Activated naive CD4-positive, alpha-beta T cell treated with anti-CD3 and anti-CD28 coated beads, Interleukin-2, amount 50 U/mL, for 16 hours (primary cell): ENCODE measurements at regions not wholly inside any gene's neighbourhood (a gene's known extent, or its start where the extent isn't known, plus 50 kb on each side); places are given as distances from the start of the nearest gene placed in this dataset.
"Not testable (repeated sequence)": the region's sequence is repeated elsewhere in the genome, so short reads cannot be mapped to it uniquely, and the experiment has no call there.

ENCODE experiments used
- DNase-seq: peaks from one replicate; pipeline ENCODE4 v3.0.0-alpha.2; 2020

DNA sequence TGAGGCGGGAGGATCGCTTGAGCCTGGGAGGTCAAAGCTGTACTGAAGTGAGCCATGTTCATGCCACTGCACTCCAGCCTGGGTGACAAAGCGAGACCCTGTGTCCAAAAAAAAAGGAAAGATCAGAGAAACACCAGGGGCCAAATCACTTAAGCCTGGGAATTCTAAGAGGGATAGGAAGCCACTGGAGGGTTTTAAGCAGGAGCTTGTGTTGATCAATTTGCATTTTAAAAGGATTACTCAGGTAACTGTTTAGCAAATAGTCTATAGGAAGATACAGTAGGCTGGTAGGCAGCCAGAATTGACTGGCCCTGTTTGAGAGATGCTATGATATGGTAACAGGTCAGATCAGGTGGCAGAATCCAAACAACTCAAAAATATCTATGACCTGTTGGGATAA, 162.7 kb downstream of the SPTSSA start:
- no peak for DNase-seq

DNA sequence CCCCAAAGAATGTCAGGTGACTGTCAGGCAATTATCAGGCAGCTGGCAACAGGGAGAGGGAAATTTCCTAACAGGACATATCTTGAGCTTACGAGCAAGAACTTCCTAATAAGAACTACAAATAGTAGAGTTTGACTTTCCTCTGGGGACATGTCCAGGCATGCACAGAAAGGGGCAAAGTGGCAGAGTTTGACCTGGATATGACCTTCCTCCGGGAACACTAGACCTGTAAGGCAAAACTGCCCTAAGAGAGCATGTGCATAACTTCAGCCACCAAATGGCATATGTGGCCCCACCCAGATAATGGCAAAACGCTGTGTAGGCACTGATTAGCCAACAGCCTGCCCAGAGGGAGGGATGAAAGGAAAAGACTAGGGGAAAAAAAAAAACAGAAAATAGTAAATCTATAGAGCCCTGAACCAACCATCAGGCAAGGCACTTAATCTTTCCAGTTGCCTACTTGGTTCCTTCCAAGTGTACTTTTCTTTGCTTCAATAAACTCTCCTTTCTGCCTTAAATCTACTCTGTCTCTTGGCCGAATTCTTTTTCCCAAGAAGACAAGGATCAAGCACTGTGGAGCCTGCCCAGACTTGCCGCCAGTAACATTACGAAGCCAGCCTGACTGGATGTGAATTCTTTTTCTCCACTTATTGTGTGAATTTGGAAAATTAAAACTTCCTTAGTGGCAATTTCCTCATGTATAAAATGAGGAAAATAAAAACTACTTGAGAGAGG, 164.1 kb downstream of the SPTSSA start:
- no peak for DNase-seq

DNA sequence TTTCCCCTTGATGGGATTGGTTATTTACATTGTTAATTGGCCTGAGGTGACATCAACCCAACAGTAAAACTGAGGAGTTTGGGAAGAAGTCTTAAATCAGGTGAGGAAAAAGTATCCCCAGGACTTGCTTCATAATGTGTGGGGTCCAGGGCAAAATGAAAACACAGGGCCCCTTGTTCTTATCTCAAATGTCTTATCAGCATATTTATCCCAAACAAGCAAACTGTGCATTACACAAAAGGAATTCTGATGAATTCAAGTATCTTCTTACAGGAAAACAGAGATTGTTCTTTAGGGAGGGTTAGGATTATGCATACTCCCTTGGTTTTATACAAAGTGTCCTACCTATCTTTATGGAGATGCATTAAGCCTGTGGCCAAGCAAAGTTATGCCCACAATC, 178.4 kb downstream of the SPTSSA start:
- no peak for DNase-seq

DNA sequence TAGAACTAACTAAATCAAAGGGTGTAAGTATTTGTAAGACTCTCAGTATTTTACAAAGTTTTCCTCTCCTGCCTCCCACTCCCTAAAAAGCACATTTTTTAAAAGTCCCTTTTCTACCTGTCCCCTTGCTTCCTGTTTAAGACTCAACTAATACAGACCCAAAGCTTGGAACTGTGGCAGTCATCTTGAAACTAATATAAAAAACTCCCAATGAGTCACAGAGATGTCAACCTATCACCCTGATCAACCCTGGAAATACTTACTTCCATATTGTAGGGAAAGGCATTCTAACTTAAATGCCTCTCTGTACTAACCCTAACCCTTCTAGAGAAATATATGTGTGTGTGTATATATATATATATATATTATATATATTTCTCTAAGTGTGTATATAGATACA, 184.8 kb downstream of the SPTSSA start:
- no peak for DNase-seq

DNA sequence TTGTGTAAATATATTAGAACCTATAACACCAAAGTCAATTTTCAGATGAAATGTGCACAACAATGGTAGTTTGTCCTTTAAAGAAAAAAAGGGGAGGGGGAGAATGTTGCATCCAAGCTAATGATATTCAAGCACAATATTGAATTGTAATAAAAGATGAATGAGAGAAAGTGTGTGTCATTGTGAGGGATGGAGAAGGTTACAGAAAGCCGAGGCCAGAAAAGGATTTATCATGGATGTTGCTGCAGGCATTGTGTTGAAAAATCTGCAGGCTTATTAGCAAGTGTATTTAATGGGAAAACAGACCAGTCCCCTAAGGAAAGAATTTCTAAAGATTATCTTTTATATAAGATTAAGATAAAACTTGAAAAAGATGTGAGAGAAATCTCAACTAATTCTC, 186.5 kb downstream of the SPTSSA start:
- no peak for DNase-seq

DNA sequence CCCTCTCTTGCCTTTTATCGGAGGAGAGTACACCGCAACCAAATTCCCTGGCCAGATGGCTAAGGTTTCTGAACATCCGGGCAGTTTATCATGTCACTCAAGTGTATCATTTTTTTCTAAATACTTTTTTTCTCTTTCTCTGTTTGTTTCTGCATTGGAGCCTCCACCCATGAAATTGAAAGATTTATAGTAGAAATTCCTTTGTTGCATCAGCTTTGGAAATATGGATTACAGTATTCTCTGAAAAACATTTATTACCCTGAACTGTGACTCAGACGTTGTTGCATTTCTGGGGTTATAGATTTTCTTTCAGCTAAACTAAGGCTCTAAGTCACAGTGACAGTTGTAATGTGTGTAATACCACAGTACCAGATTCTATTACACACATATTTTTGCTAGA, 187.0 kb downstream of the SPTSSA start:
- no peak for DNase-seq

DNA sequence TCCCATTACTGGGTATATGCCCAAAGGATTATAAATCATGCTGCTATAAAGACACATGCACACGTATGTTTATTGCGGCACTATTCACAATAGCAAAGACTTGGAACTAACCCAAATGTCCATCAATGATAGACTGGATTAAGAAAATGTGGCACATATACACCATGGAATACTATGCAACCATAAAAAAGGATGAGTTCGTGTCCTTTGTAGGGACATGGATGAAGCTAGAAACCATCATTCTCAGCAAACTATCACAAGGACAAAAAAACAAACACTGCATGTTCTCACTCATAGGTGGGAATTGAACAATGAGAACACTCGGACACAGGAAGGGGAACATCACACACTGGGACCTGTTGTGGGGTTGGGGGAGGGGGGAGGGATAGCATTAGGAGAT, 188.3 kb downstream of the SPTSSA start:
- DNase-seq, result not testable (repeated sequence)

DNA sequence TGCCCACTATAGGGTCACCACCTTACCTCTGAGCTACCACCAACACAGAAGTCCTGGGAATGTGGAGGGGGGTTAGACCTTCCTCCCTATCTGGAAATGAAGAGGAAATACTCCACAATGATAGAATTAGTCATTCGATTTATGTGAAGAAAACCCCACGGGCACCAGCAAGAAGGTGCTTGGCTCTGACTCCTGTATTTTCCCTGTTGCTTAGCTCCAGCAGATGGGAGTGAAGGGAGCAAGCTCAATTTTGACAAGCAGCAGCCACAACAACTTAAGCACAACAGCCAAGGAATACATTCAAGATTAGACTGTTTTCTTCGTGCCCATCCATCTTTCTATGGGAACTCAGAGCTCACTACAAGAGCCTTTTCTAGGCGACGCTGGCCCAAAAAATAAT, 191.7 kb downstream of the SPTSSA start:
- no peak for DNase-seq

DNA sequence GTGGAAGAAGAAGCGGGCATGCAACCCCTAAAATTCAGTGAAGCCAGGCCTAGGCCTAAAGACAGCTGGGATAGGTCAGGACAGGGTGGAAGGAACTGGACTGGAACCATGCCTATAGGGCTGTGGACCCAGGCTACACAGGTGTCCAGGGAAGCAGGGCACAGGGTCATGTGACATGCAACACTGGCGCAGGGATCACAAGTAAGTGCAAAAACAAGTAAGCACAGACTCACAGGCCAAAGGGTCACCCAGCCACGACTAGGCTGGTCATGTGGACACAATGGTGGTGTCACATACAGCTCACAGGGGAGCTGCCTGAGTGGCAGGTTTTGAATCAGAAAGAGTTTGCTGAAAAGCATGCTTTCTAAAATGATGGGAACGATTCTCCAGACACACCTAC, 195.7 kb downstream of the SPTSSA start:
- DNase-seq, result no peak

DNA sequence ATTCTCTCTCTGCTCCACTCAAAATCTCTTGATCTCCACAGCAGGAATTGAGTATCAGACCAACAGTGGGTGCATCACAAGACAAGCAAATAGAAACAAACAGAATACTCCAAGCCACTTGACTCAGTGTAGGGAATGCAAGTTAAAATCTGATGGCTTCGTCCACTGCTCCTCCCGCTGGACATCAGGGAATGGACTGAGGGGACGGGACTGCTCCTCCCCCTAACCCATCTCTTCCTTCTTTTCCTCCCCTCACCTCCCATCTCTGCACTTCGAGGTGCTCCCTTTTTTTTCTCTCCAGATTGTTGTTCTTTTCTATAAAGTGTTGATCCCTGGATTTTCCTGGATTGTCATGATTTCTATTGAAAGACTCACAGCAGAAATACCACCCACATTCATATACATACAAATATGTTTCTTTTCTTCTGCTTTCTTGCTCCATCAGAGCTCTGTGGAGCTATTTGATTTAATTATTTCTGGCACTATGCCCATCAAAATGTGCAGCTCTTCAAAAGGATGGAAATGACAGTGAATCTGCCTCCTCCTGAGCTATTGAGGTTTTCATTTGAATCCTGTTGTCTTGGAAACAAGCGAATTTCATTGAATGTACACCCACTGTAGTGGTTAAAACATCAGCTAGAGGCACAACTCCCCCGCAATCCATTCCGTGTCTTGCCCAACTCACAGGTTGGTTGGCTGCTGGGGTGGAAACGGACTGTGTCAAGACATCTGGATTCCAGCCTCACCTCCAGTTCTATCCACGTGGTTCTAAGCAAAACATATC, 199.7 kb downstream of the SPTSSA start:
- no peak for DNase-seq

DNA sequence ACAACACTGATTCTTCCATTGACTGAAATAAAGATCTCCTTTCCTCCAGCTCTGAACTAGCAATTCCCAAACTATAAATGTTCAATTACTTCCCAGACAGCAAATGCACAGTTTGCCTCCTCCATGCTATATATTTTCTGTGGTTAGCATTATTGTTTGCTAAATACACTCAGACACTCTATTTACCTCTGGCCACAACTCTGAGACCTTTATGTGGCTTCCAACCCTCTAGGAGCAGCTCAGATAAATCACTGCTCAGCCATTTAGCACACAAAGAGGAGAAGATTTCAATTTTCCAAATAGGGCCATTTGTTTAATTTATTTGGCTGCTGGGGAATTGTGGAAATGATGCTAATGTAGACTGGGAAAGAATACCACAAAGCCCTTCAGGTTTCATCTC, 202.0 kb downstream of the SPTSSA start:
- DNase-seq, result no peak

DNA sequence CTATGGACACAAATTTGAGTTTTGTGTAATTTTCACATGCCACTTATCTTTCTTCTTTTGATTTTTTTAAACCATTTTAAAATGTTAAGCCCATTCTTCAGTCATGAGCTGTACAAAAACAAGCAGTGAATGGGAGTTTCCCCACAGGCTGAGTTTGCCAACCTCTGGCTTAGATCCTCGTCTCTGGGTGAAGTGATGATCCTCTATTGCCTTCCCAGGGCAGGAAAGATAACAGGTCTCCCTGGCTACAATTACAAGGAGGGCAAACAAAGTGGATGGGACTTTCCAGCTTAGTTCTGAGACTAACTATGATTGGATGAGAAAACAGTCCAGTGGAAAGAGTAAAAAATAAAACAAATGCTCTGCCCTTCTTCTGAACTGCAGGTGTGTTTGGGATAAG, 203.7 kb downstream of the SPTSSA start:
- DNase-seq, result no peak

DNA sequence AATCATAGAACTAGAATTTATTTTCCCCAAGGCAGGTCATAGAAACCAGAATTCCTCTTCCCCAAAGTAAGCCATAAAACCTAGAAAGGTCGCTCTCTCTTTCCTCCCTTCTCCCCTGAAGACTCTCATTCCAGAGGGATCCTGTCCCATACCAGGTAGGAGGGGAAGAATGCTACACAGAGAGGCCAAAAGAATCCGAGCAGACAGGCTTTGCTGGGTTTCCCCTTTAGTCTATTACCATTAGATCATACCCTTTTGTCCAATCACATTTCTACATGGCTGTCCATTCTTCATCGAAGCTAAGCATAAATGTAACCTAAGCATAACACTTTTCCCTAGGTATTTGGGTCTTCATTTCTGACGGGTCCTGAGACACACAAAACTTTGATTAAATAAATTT, 204.5 kb downstream of the SPTSSA start:
- no peak for DNase-seq

DNA sequence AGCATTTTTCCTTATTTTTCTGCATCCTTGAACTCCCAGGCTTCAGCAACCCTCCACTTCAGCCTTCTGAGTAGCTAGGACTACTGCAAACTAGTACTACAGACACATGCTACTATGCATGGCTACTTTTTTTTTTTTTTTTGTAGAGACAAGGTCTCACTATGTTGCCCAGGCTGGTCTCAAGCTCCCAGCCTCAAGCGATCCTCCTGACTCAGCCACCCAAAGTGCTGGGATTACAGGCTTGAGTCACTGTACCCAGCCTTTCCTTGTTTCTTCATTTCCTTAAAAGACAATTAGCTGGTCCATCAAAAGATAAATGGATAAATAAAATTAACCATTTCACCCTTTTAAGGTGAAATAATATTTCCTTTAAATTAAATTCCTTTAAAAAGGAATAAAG, 205.8 kb downstream of the SPTSSA start:
- no peak for DNase-seq

DNA sequence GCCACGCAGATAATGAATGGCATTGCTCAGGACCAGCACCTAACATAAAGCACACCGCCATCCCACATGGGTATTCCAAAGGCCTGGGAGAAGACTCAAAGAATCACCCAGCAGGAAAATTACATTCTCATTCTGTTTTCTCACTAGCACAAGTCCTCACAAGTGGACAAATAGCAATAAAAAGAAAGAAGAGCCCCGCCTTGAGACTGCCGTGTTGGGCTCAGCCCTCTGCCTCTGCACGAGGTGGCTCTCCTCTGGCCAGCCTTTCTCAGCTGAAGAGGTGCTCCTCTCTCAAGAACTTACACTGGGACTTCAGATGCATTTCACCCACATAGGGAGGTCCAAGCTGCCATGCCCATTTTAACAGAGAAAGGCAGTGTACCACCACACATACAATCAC, 207.5 kb downstream of the SPTSSA start:
- no peak for DNase-seq

DNA sequence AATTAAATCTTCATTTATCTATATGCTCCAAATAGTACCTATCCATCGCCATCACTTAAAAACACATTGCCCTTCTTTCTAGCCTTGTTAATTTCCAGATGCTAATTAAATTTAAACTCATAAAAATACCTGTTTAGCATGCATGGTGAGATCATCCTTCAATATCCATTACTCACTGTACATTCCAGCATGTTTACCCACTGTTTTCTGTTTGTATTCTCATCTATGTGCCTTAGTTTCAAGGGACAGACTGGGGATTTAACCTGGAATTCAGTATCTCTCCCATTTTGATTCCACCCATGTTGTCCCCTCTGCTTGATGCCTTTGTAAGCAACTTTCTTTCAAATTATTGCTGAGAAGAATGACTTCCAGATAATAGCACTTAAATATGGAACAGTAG, 208.0 kb downstream of the SPTSSA start:
- DNase-seq, result no peak

DNA sequence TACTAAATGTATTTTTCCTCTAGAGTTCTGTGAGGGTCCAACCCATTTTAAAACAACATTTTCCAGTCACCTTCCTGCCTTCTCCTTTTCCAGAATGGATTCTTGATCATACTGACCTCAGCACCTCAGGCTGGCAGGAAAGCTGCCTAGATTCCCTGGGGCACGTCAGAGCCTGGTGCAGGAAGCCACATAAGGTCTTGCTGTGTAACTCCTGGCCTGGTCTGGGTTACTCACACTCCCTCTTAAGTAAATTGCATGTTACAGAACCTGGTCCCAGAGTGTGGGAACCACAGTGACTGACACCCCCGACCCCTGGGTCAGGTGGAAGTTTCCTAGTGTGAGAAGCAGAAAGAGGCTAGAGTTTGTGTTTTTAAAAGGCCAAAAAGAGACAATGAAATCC, 209.8 kb downstream of the SPTSSA start:
- no peak for DNase-seq

DNA sequence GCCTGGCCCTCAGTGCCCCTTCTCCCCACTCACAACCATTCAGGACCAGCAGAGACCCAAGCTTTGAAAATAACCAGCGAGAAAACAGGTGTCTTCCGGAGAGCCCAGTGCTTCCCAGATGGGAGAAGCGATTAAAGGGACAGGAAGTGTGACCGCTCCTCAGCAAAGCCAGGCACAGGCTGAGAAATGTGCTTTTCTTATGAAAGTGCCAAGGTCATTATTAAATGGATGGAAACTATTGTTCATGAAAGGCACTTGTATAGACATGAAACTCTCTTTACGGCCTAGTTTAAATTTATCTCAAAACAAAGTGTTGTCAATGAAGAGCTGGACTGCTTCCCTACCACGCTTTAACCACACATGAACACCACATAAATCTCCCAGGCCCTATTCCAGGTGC, 210.4 kb downstream of the SPTSSA start:
- DNase-seq, result no peak

DNA sequence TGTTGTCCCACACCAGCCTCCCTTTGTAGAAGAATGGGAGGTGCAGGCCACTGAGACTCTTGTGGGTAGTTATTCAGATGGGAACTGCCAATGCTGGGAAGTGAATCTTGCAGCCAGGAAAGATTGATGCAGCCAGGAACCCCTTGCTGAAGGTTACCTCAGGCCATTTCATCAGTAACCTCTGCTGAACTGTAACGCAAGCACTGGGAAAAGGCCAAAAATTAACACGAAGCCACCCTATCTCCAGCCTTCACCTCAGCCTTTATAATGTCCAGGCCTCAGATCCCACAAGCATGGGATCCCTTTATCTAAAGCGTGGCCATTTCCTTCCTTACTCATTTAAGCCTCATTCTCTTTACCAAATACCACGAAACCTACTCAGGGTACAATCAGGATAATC, 211.1 kb downstream of the SPTSSA start:
- DNase-seq, result no peak

DNA sequence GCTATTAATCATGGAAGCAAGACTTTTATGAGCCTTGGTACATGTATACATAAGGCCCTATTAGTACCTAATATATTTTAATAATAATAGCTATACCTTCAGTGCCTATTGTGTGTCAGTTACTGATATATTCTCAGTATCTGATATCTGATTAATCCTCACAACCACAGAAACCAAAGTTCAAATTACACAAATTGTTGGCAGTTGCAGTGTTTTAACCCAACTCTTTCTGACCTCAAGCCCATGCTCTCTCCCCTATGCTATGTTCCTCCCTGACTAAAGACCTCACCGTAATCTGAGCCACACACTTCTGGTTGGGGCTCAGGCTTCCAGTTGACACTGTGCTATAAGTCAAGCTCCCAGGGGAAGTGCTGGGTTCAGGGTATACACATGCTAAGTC, 214.4 kb downstream of the SPTSSA start:
- DNase-seq, result no peak

DNA sequence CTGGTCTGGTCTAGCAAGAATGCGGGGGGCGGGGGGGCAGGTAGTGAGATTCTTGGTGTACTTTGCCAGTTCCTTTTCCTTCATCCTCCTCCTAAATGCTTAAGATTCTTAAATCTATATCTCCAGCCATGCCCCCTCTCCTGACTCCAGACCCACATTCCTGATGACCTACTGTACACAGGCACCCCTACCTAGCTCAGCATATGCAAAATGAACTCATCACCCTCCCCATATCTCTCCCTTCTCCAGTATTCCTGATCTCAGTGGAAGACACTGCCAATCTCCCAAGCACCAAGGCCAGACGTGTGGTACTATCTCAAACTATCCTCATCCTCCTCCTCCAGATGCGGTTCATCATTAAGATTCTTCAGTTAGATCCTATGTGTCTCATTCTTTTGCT, 215.8 kb downstream of the SPTSSA start:
- DNase-seq, result no peak

DNA sequence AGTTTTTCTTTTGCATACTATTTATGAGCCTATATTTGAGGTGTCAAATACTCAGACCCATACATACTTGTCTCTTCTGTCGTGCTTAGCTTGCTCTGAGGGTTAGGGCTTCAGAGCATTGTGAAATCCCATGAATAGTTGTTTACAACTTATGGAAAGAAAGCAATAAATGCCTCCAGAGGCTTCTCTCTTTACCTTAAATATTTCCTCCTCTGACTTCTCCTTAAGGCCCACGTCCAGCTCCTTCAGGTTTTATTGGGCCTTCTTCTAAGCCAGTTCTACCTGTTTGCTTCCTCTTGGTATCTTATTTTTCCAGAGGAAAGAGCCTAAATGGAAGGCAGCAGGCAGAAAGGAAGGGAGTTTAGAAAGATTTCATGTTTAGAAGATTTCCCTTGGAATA, 218.6 kb downstream of the SPTSSA start:
- DNase-seq, result no peak

DNA sequence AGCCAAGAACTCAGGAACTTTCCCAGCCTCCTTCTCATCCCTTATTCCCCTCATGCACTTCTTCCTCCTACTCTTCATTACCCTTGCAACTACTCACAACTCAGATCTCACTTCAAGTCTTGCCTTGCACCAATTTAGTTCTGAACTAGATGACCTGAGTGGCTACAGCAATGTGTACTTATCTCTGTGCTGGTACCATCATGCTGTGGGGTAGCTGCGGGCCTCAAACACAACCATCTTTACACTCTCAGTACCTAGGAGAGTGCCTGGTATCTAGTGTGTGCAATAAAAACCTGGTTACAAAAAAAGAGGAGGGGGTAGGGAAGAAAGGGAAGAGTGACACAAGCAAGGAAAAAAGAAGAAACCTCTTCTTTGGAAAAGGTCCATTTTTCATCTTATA, 219.0 kb downstream of the SPTSSA start:
- DNase-seq, result no peak

DNA sequence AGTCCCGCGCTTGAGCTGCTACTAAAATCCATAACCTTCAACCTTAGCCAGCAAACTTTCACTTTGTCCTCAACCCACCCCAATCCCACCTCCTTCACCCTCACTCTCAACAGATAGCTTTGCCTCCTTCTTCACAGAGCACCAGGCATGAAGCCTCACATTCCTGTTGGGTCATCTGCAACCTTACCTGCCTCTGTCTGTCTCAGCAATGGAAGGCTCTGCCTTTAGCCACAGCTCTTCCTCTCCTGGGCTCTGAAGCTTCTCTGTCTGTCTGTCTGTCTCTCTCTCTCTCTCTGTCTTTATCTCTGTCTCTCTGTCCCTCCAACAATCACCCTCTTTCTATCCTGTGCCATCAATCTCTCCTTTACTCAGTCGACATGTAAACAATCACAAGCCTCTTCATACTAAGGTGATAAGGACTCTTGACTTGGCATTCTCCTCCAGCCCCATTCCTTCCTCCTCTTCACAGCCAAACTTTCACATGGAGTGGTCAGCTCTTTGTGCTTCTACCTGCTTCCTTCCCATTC, 220.8 kb downstream of the SPTSSA start:
- no peak for DNase-seq

DNA sequence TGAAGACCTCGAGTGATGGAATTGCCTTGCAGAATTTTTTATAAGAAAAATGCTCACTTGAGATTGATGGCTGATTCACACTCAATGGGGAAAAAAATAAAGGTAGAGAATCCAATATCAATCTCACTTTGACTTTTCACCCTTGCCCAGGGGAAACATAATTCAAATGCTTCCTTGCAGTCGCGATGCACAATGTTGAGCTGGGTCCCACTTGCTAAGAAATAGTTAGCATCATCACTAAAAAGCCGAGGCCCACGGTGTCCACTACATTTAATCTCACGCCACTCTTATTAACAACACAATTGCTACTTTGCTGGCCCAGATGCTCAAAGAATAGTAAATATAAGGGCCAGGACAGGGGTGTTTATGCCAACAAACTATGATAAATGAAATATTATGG, 223.4 kb downstream of the SPTSSA start:
- DNase-seq, result no peak
